ENCODE measurements at regions not wholly inside any gene's neighbourhood (a gene's known extent, or its start where the extent isn't known, plus 50 kb on each side); places are given as distances from the start of the nearest gene placed in this dataset.

GRCh38 chr10:105953056-105953455, 1211.5 kb downstream of the SORCS1 start:
- TF ChIP-seq, protein P1, sequence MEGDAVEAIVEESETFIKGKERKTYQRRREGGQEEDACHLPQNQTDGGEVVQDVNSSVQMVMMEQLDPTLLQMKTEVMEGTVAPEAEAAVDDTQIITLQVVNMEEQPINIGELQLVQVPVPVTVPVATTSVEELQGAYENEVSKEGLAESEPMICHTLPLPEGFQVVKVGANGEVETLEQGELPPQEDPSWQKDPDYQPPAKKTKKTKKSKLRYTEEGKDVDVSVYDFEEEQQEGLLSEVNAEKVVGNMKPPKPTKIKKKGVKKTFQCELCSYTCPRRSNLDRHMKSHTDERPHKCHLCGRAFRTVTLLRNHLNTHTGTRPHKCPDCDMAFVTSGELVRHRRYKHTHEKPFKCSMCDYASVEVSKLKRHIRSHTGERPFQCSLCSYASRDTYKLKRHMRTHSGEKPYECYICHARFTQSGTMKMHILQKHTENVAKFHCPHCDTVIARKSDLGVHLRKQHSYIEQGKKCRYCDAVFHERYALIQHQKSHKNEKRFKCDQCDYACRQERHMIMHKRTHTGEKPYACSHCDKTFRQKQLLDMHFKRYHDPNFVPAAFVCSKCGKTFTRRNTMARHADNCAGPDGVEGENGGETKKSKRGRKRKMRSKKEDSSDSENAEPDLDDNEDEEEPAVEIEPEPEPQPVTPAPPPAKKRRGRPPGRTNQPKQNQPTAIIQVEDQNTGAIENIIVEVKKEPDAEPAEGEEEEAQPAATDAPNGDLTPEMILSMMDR (IDR thresholded peaks at IDR 0.05), result no peak
- TF ChIP-seq POLR2A (IDR thresholded peaks at IDR 0.05), result no peak
